Keratinocyte (primary cell): ENCODE measurements at regions not wholly inside any gene's neighbourhood (a gene's known extent, or its start where the extent isn't known, plus 50 kb on each side); places are given as distances from the start of the nearest gene placed in this dataset.

Experiments used
- DNase-seq: peaks from one replicate; pipeline ENCODE4 v3.0.0-alpha.2; 2011; ENCODE audit warnings: low read depth, missing footprints, low spot score
- FAIRE-seq: peaks from 2 replicates; lab custom pipeline; 2011; peaks lifted over from hg19 to GRCh38; lab: Jason Lieb, UNC
- H2AFZ ChIP-seq: 2 replicates; pipeline ENCODE4 v1.6.0; 2012; ENCODE audit warnings: low read length, control low read depth, inconsistent platforms; ENCODE audit not compliant: control insufficient read depth
- H3K27ac ChIP-seq: 2 replicates; pipeline ENCODE4 v1.5.1; 2011; ENCODE audit warnings: low read length; ENCODE audit not compliant: control insufficient read depth, insufficient read depth
- H3K27me3 ChIP-seq: 3 replicates; pipeline ENCODE4 v1.6.0; 2011; ENCODE audit warnings: low read length; ENCODE audit not compliant: control insufficient read depth, insufficient read depth; ENCODE audit errors: extremely low read depth
- H3K36me3 ChIP-seq, 2 experiments: 2 replicates in 1 of 2; 3 replicates in 1 of 2; pipeline ENCODE4 v1.5.1; 2011; ENCODE audit warnings: low read length in 2 of 2, mild to moderate bottlenecking in 1 of 2; ENCODE audit not compliant: control insufficient read depth in 2 of 2, insufficient read depth in 2 of 2; ENCODE audit errors: extremely low read depth in 1 of 2
- H3K4me1 ChIP-seq: 3 replicates; pipeline ENCODE4 v1.5.1; 2011; ENCODE audit warnings: low read length; ENCODE audit not compliant: control insufficient read depth, insufficient read depth; ENCODE audit errors: extremely low read depth
- H3K4me2 ChIP-seq: 3 replicates; pipeline ENCODE4 v1.6.0; 2011; ENCODE audit warnings: low read depth, low read length; ENCODE audit not compliant: control insufficient read depth, insufficient read depth; ENCODE audit errors: extremely low read depth
- H3K4me3 ChIP-seq, 3 experiments: fragments of 200-600 bp in 1 of 3; sonication (generic) in 1 of 3; 2 replicates in 2 of 3; 3 replicates in 1 of 3; pipeline ENCODE4 v1.5.1; 2011 to 2016; ENCODE audit warnings: low read length in 3 of 3, mild to moderate bottlenecking in 3 of 3, control low read depth in 2 of 3, inconsistent platforms in 1 of 3, low read depth in 1 of 3, mixed read lengths in 1 of 3, mixed run types in 1 of 3, moderate library complexity in 1 of 3; ENCODE audit not compliant: control insufficient read depth in 2 of 3, insufficient read depth in 2 of 3; ENCODE audit errors: extremely low read depth in 1 of 3
- H3K79me2 ChIP-seq: 2 replicates; pipeline ENCODE4 v1.6.0; 2012; ENCODE audit warnings: low read length; ENCODE audit not compliant: control insufficient read depth, insufficient read depth
- H3K9ac ChIP-seq: 3 replicates; pipeline ENCODE4 v1.6.0; 2011; ENCODE audit warnings: low read length; ENCODE audit not compliant: control insufficient read depth, insufficient read depth; ENCODE audit errors: extremely low read depth
- H3K9me1 ChIP-seq: 3 replicates; pipeline ENCODE4 v1.6.0; 2011; ENCODE audit warnings: low read length; ENCODE audit not compliant: control insufficient read depth, insufficient read depth; ENCODE audit errors: extremely low read depth
- H3K9me3 ChIP-seq: 2 replicates; pipeline ENCODE4 v1.5.1; 2012; ENCODE audit warnings: low read depth, low read length; ENCODE audit not compliant: control insufficient read depth
- H4K20me1 ChIP-seq: 3 replicates; pipeline ENCODE4 v1.6.0; 2011; ENCODE audit warnings: low read length; ENCODE audit not compliant: control insufficient read depth, insufficient read depth; ENCODE audit errors: extremely low read depth
- CTCF ChIP-seq, 3 experiments: IDR thresholded peaks in 1 of 3; conservative IDR thresholded peaks in 1 of 3; optimal IDR thresholded peaks in 1 of 3; 2 replicates in 2 of 3; 3 replicates in 1 of 3; pipeline versions ENCODE3 to v1.5.1; 2011; ENCODE audit warnings: low read length in 3 of 3, mild to moderate bottlenecking in 3 of 3, moderate library complexity in 2 of 3, control low read depth in 1 of 3, inconsistent platforms in 1 of 3; ENCODE audit not compliant: insufficient read depth in 2 of 3; ENCODE audit errors: extremely low read depth in 1 of 3
- EZH2 ChIP-seq: IDR thresholded peaks from one replicate; pipeline ENCODE4 v1.6.1; 2012; ENCODE audit warnings: inconsistent platforms, mild to moderate bottlenecking, low read length, moderate library complexity
- dilution Hi-C: fragments of 300-500 bp; cut with MboI; formaldehyde crosslinking; loops from one replicate; pipeline ENCODE4 v1.7.0; 2020; ENCODE audit warnings: low sequenced_read_pairs; ENCODE audit not compliant: extremely low pct_ligation_motif_present

GRCh38 chr3:59250600-59250999, 200.8 kb upstream of the CFAP20DC start:
- H3K9me1 ChIP-seq = no peaks in the 10 kb centered on the region
- no peak for DNase-seq
- no peaks in the 10 kb centered on the region for H3K9me3 ChIP-seq
- no peak overlapping the region for H2AFZ ChIP-seq
- FAIRE-seq = peak; percentile 49
- TF ChIP-seq CTCF (optimal IDR thresholded peaks at IDR 0.05 in 1 of 3, IDR thresholded peaks at IDR 0.05 in 1 of 3, conservative IDR thresholded peaks at IDR 0.05 in 1 of 3; ENCODE audit: extremely low read depth in 1 of 3, insufficient read depth in 2 of 3, low read length in 3 of 3) = no peak
- no peak for TF ChIP-seq EZH2
- dilution Hi-C loops = no loop called here
- no peak overlapping the region for H3K27ac ChIP-seq
- H3K36me3 ChIP-seq = no peaks in the 10 kb centered on the region
- no peak overlapping the region for H3K4me3 ChIP-seq
- H3K4me1 ChIP-seq = peaks cover 16% of the 10 kb centered on the region
- no peak overlapping the region for H3K9ac ChIP-seq
- no peak overlapping the region for H3K4me2 ChIP-seq
- H3K27me3 ChIP-seq = no peaks in the 10 kb centered on the region
- H4K20me1 ChIP-seq = no peaks in the 10 kb centered on the region
- H3K79me2 ChIP-seq = no peaks in the 10 kb centered on the region

GRCh38 chr3:59249698-59250361, 200.0 kb upstream of the CFAP20DC start:
- Histone ChIP-seq H3K9me1 (no peaks in the 10 kb centered on the region), H3K27ac (no peak overlapping the region), H3K9ac (no peak overlapping the region), H4K20me1 (no peaks in the 10 kb centered on the region), H3K36me3 (no peaks in the 10 kb centered on the region), H3K9me3 (no peaks in the 10 kb centered on the region), H3K4me2 (no peak overlapping the region), H2AFZ (no peak overlapping the region), H3K79me2 (no peaks in the 10 kb centered on the region), H3K4me1 (peaks cover 20% of the 10 kb centered on the region), H3K4me3 (no peak overlapping the region), H3K27me3 (no peaks in the 10 kb centered on the region)
- dilution Hi-C loops = no loop called here
- FAIRE-seq (no peak), DNase-seq (no peak)
- no peak for TF ChIP-seq CTCF (optimal IDR thresholded peaks at IDR 0.05 in 1 of 3, IDR thresholded peaks at IDR 0.05 in 1 of 3, conservative IDR thresholded peaks at IDR 0.05 in 1 of 3; ENCODE audit: extremely low read depth in 1 of 3, insufficient read depth in 2 of 3, low read length in 3 of 3)
- TF ChIP-seq EZH2 = no peak
